Ammon's horn (tissue), 1 donor: ENCODE measurements at regions not wholly inside any gene's neighbourhood (a gene's known extent, or its start where the extent isn't known, plus 50 kb on each side); places are given as distances from the start of the nearest gene placed in this dataset.
"Not testable (repeated sequence)": the region's sequence is repeated elsewhere in the genome, so short reads cannot be mapped to it uniquely, and the experiment has no call there.

ENCODE experiments used
- DNase-seq: peaks from one replicate; pipeline ENCODE4 v3.0.0-alpha.2; 2016; ENCODE audit warnings: low spot score

GRCh38 chr5:92695123-92696003 is 885.7 kb downstream of the NR2F1-AS1 start:
- no peak for DNase-seq

GRCh38 chr5:92694067-92694466 is 887.0 kb downstream of the NR2F1-AS1 start:
- no peak for DNase-seq

GRCh38 chr5:92691955-92692354 is 889.1 kb downstream of the NR2F1-AS1 start:
- DNase-seq = not testable (repeated sequence)

- DNase-seq = peak; percentile 75
Measured at GRCh38 chr5:92687821-92688722, 892.9 kb downstream of the NR2F1-AS1 start.

- peak; percentile 59 for DNase-seq
Measured at GRCh38 chr5:92678640-92679039, 902.4 kb downstream of the NR2F1-AS1 start.

GRCh38 chr5:92676215-92677165 is 904.5 kb downstream of the NR2F1-AS1 start:
- no peak for DNase-seq

- no peak for DNase-seq
Measured at GRCh38 chr5:92674321-92674720, 906.7 kb downstream of the NR2F1-AS1 start.

GRCh38 chr5:92665506-92665905 is 915.5 kb downstream of the NR2F1-AS1 start:
- no peak for DNase-seq

GRCh38 chr5:92662741-92663140 is 918.3 kb downstream of the NR2F1-AS1 start:
- DNase-seq = no peak

GRCh38 chr5:92659246-92659645 is 921.8 kb downstream of the NR2F1-AS1 start:
- DNase-seq = no peak

- DNase-seq = not testable (repeated sequence)
Measured at GRCh38 chr5:92654601-92655000, 926.4 kb downstream of the NR2F1-AS1 start.

GRCh38 chr5:92653730-92654461 is 927.1 kb downstream of the NR2F1-AS1 start:
- no peak for DNase-seq

- no peak for DNase-seq
Measured at GRCh38 chr5:92652756-92653155, 928.3 kb downstream of the NR2F1-AS1 start.

GRCh38 chr5:92644266-92644886 is 936.6 kb downstream of the NR2F1-AS1 start:
- no peak for DNase-seq

GRCh38 chr5:92641031-92641962 is 939.7 kb downstream of the NR2F1-AS1 start:
- DNase-seq = no peak

GRCh38 chr5:92640340-92640739 is 940.7 kb downstream of the NR2F1-AS1 start:
- DNase-seq = no peak

GRCh38 chr5:92637960-92638359 is 943.1 kb downstream of the NR2F1-AS1 start:
- no peak for DNase-seq

- DNase-seq = no peak
Measured at GRCh38 chr5:92637247-92637646, 943.8 kb downstream of the NR2F1-AS1 start.

- no peak for DNase-seq
Measured at GRCh38 chr5:92635001-92635461, 946.0 kb downstream of the NR2F1-AS1 start.
